SU-DHL-6 (cell line): ENCODE measurements at regions not wholly inside any gene's neighbourhood (a gene's known extent, or its start where the extent isn't known, plus 50 kb on each side); places are given as distances from the start of the nearest gene placed in this dataset.

ENCODE experiments used
- H2AFZ ChIP-seq: fragments of 200-600 bp; sonication (generic); 2 replicates; pipeline ENCODE4 v1.6.1; 2014; ENCODE audit warnings: low read depth, mild to moderate bottlenecking, moderate library complexity, mixed read lengths, antibody characterized with exemption, low read length; ENCODE audit not compliant: severe bottlenecking
- H3F3A ChIP-seq: fragments of 200-600 bp; shearing (Covaris generic); 2 replicates; pipeline ENCODE4 v1.6.0; 2016; ENCODE audit warnings: antibody characterized with exemption, mild to moderate bottlenecking; ENCODE audit not compliant: insufficient read depth
- H3K27ac ChIP-seq: fragments of 200-600 bp; sonication (generic); 2 replicates; pipeline ENCODE4 v1.5.1; 2016; ENCODE audit warnings: low read depth, mild to moderate bottlenecking, low read length, moderate library complexity, mixed read lengths
- H3K27me3 ChIP-seq: fragments of 200-600 bp; sonication (generic), shearing (Covaris generic); 2 replicates; pipeline ENCODE4 v1.6.0; 2014; ENCODE audit warnings: mild to moderate bottlenecking, low read length
- H3K36me3 ChIP-seq: fragments of 200-600 bp; sonication (generic); 2 replicates; pipeline ENCODE4 v1.6.1; 2014; ENCODE audit warnings: mild to moderate bottlenecking, low read length, mixed read lengths
- H3K4me2 ChIP-seq: fragments of 300-600, 200-600 bp; shearing (Covaris generic), sonication (generic); 2 replicates; pipeline ENCODE4 v1.6.0; 2014; ENCODE audit warnings: low read length, low read depth, mild to moderate bottlenecking; ENCODE audit not compliant: poor library complexity, severe bottlenecking
- H3K4me3 ChIP-seq: fragments of 200-600 bp; sonication (generic); 2 replicates; pipeline ENCODE4 v1.5.1; 2014; ENCODE audit warnings: antibody characterized with exemption, low read length, mild to moderate bottlenecking, mixed read lengths; ENCODE audit not compliant: insufficient read depth, poor library complexity, severe bottlenecking
- H3K79me2 ChIP-seq: fragments of 200-600 bp; sonication (generic); 2 replicates; pipeline ENCODE4 v1.6.1; 2014; ENCODE audit warnings: mild to moderate bottlenecking, low read length, moderate library complexity; ENCODE audit not compliant: insufficient read depth
- H3K9ac ChIP-seq: fragments of 200-600 bp; sonication (generic); 2 replicates; pipeline ENCODE4 v1.7.0; 2014; ENCODE audit warnings: mild to moderate bottlenecking, low read length
- H3K9me2 ChIP-seq: fragments of 200-600 bp; sonication (generic); replicated peaks from 2 replicates; pipeline ENCODE4 v1.6.1; 2014; ENCODE audit warnings: low read length; ENCODE audit not compliant: insufficient read depth
- H3K9me3 ChIP-seq: fragments of 200-600 bp; sonication (generic); 2 replicates; pipeline ENCODE4 v1.6.1; 2014; ENCODE audit warnings: low read length, mixed read lengths; ENCODE audit not compliant: insufficient read depth
- H4K20me1 ChIP-seq: fragments of 200-600 bp; sonication (generic); 2 replicates; pipeline ENCODE4 v1.6.1; 2014; ENCODE audit warnings: low read depth, mild to moderate bottlenecking, antibody characterized with exemption, low read length, moderate library complexity, mixed read lengths
- EZH2phosphoT487 ChIP-seq: fragments of 200-600 bp; sonication (generic), shearing (Covaris generic); conservative IDR thresholded peaks from 2 replicates; pipeline ENCODE4 v1.6.1; 2018; ENCODE audit warnings: mild to moderate bottlenecking, antibody characterized with exemption, low read length, moderate library complexity, mixed read lengths
- TF ChIP-seq, protein P1 (sequence below): fragments of 200-600 bp; sonication (generic); IDR thresholded peaks from one replicate; pipeline ENCODE4 v1.5.1; 2017; ENCODE audit warnings: antibody characterized with exemption, mild to moderate bottlenecking, low read length, moderate library complexity; ENCODE audit not compliant: insufficient read depth, poor library complexity, severe bottlenecking

DNA sequence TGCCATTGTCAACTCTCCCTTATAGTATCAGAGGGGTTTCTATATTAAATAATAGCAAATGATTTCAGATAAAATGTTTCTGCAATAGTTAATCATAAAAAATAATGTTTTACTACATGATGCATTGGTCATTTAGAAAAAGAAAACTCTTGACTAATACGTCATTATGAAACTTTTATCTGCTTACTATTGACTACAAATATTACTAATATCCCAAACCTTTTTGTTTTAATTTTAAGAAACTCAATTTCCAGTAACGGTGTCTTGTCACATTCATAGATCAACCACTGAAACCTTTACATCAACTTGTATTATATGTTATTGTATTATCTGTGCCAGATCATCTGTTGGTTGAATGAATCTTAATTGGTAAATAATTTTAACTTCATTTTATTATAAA lies 482.9 kb upstream of the SLC35B3 start:
- H3K27me3 ChIP-seq: no peaks in the 10 kb centered on the region
- no peak overlapping the region for H2AFZ ChIP-seq
- 0 out of 2 replicates have a peak, but pooled peaks cover 5% of the 10 kb centered on the region for H3K9me2 ChIP-seq
- H3K4me3 ChIP-seq: no peak overlapping the region
- no peak overlapping the region for H3K4me2 ChIP-seq
- no peak for TF ChIP-seq EZH2phosphoT487
- TF ChIP-seq, protein P1, sequence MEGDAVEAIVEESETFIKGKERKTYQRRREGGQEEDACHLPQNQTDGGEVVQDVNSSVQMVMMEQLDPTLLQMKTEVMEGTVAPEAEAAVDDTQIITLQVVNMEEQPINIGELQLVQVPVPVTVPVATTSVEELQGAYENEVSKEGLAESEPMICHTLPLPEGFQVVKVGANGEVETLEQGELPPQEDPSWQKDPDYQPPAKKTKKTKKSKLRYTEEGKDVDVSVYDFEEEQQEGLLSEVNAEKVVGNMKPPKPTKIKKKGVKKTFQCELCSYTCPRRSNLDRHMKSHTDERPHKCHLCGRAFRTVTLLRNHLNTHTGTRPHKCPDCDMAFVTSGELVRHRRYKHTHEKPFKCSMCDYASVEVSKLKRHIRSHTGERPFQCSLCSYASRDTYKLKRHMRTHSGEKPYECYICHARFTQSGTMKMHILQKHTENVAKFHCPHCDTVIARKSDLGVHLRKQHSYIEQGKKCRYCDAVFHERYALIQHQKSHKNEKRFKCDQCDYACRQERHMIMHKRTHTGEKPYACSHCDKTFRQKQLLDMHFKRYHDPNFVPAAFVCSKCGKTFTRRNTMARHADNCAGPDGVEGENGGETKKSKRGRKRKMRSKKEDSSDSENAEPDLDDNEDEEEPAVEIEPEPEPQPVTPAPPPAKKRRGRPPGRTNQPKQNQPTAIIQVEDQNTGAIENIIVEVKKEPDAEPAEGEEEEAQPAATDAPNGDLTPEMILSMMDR: no peak
- no peaks in the 10 kb centered on the region for H3K9me3 ChIP-seq
- H3K79me2 ChIP-seq: no peaks in the 10 kb centered on the region
- H3K27ac ChIP-seq: no peak overlapping the region
- H3F3A ChIP-seq: no peaks in the 10 kb centered on the region
- no peaks in the 10 kb centered on the region for H3K36me3 ChIP-seq
- no peaks in the 10 kb centered on the region for H4K20me1 ChIP-seq
- no peak overlapping the region for H3K9ac ChIP-seq

DNA sequence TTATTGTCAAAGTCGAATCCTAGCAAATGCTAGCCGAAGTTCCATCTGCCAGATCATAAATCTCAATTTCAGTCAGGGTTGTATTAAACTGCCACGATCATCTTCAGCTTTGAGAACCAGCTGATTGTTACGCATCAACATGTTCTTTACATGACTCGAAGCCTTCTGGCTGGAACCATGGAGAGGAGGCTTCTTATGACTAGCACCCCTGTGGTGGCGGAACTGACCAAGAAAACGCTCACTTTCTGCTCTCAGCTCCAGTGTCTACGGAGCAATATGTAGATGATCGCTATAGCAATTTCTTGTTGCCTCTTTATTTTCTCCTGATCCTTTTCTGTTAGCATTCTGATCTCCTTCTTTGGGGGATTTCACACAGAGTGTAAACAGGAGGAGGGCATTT lies 479.4 kb upstream of the SLC35B3 start:
- H3F3A ChIP-seq: no peaks in the 10 kb centered on the region

DNA sequence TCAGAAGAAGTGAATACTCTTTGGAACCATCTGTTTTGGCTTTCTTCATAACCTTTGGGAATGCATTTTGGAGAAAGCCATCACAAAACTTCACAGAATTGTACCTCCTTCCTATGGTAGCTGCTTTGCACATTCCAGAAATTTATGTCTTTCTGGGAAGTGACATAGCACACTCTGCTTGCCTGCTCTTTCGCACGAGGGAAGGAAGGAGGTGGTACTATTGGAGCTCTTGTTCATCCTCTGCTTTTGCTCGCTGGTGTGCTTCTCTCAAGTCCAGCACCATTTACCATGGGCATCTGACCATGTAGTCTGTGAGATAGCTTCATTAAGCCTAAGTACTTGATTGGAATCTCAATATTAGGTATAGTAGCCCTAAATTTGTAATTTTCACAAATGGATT lies 473.3 kb upstream of the SLC35B3 start:
- H3K27me3 ChIP-seq: no peaks in the 10 kb centered on the region
- no peaks in the 10 kb centered on the region for H3F3A ChIP-seq
- TF ChIP-seq, protein P1: no peak
- TF ChIP-seq EZH2phosphoT487: no peak
- no peak overlapping the region for H3K9ac ChIP-seq
- H3K4me3 ChIP-seq: no peak overlapping the region
- H3K36me3 ChIP-seq: no peaks in the 10 kb centered on the region
- H3K9me2 ChIP-seq: no peaks in the 10 kb centered on the region
- no peak overlapping the region for H3K4me2 ChIP-seq
- no peak overlapping the region for H3K27ac ChIP-seq
- H3K79me2 ChIP-seq: no peaks in the 10 kb centered on the region
- H2AFZ ChIP-seq: no peak overlapping the region
- peaks cover 3% of the 10 kb centered on the region; the same call in 1 of the 2 replicates for H3K9me3 ChIP-seq
- no peaks in the 10 kb centered on the region for H4K20me1 ChIP-seq

More for the DNA sequence above, 479.4 kb upstream of the SLC35B3 start:
- H3K9ac ChIP-seq: no peak overlapping the region
- H3K36me3 ChIP-seq: no peaks in the 10 kb centered on the region
- H3K4me2 ChIP-seq: no peak overlapping the region
- no peaks in the 10 kb centered on the region for H3K79me2 ChIP-seq
- no peaks in the 10 kb centered on the region for H3K27me3 ChIP-seq
- peaks cover 3% of the 10 kb centered on the region; the same call in 1 of the 2 replicates for H3K9me3 ChIP-seq
- H4K20me1 ChIP-seq: no peaks in the 10 kb centered on the region
- H2AFZ ChIP-seq: no peak overlapping the region
- no peak for TF ChIP-seq EZH2phosphoT487
- TF ChIP-seq, protein P1: no peak
- no peak overlapping the region for H3K27ac ChIP-seq
- H3K9me2 ChIP-seq: 0 out of 2 replicates have a peak, but pooled peaks cover 5% of the 10 kb centered on the region
- H3K4me3 ChIP-seq: no peak overlapping the region
